ENCODE measurements at regions not wholly inside any gene's neighbourhood (a gene's known extent, or its start where the extent isn't known, plus 50 kb on each side); places are given as distances from the start of the nearest gene placed in this dataset.
"Not testable (repeated sequence)": the region's sequence is repeated elsewhere in the genome, so short reads cannot be mapped to it uniquely, and the experiment has no call there.

DNA sequence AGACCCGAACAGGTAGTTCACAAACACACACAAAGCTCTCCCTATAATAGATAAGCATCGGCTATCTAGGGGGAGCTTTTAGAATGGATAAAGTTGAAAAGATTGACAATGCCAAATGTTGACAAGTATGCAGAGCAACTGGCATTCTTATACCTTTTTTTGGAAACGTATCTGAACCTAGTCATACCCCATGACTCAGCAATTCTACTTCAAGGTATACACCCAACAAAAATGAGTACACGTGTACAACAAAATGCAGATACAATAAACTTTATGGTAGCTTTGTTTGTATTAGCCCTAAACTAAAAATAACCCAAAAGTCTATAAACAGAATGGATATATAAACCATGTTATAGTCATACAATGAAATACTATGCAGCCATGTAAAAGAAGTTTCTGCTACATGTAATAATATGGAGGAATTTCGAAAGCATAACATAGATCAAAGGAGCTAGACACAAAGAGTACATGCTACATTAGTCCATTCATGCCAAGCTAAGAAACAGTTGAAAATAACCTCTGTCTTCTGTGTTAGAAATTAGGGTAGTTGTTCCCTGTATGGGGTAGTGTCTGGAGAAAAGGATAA is 718.5 kb upstream of the ZNF608 start:
- no peak for DNase-seq (ENCODE audit: low read depth in 3 of 3)

DNA sequence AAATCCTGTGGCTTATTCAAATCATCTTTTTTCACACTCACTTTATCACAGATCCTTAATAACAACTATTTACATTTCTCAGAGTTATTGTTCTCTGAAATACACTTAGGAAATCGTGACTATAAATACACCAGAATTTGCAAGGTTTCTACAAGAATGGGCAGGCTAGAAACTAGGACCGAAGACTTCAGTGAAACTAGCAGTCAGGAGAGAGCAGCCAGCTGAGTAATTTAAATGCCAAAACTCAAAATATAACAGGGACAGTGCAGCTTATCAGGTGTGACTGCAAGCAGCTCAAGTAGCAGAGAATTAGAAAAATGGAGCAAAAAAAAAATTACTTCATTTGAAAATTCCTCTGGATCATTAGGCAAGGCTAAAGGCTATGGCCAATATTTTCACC is 719.3 kb upstream of the ZNF608 start:
- no peak for DNase-seq (ENCODE audit: low read depth in 3 of 3)

DNA sequence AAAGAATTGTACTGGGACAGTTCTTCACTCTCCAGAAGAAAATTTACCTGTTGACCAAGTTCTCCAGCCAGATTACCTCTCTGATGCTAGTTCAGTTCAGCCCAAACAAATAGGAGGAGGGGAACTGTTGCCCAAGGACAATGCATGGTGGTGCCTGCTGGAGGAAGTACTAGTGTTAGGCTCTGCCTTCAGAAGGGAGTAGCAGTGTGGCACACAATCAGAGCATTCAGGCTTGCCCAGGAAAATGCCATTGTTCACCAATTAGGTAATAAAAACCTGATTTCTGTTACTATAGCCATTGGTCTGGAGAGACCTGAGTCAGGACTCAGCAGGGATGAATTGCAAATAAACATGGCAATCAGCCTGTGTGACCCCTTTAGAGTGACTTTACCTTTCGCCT is 720.8 kb upstream of the ZNF608 start:
- no peak for DNase-seq (ENCODE audit: low read depth in 3 of 3)

DNA sequence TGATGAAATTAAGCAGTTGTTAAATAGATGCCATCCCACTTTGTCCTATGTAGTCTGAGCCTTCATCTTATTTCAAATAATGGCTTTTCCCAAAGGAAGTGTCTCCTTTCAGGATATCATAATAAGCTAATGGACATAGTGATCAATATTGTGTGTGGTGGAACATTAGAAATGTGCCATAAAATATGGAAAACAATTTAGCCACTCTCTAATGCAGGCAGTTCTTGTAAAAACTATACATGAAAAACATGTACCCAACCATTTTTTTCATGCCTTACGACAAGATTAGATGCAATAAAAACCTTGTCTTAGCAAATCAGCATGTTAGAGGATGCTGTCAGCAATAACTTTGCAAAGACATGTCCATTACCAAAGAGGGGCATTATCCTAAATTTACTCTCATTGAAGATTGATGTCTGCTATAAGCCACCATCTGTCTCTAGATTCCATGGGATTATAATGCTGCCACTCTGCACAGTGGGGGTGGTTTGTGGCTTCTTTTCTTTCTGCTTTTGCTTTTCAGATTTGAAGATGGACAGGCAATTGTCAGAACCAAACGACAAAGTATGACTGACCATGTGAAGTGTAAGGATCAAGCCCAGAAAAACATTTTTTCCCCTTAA is 724.0 kb upstream of the ZNF608 start:
- DNase-seq (ENCODE audit: low read depth in 3 of 3), result no peak

DNA sequence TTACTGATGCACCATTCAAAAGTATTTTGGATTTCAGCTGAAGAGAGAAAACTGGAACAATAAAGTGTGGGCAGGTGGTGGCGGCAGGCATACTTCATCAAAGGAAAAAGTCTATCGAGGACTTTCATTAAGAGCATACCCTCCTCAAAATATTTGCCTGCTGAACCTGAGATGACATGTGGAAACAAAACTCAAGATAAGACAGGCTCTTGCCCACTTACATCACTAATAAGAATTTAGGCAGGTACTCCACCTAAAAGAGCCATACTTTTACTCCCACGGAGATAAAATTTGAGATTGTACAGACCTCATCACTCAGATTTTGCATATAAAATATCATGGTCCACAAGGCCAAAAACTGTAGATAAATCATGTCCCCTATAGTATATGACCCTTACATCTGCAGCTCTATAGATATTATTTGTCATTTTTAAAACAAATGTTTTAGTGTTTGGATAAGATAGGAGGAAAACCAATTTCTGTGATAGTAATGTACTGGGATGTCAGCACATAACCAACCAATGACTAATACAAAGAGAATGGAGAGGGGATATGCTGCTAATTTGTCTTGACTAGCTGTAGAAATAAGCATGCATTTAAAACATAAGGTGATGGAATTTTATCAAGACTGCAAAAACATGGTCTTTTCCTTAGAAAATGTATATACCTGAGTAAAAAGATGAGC is 730.6 kb upstream of the ZNF608 start:
- no peak for DNase-seq (ENCODE audit: low read depth in 3 of 3)

DNA sequence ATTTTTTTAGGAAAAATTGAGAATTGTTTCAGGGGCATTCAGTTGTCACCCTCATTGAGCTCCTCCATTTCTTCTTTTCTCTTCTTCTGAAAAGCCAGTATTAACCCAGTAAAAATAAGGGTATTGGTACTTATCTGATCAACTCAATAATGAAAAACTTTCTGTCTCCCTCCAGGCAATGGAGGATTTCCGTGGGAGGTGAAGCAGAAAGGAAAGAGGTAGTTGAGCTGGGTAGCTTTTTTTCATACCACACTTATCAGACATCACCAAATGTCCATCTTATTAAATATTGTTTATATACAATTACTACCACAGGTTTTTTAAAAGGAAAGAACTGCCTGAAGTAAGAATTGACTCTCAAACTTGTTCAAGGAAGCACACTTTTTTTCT is 731.1 kb upstream of the ZNF608 start:
- DNase-seq (ENCODE audit: low read depth in 3 of 3), result no peak

DNA sequence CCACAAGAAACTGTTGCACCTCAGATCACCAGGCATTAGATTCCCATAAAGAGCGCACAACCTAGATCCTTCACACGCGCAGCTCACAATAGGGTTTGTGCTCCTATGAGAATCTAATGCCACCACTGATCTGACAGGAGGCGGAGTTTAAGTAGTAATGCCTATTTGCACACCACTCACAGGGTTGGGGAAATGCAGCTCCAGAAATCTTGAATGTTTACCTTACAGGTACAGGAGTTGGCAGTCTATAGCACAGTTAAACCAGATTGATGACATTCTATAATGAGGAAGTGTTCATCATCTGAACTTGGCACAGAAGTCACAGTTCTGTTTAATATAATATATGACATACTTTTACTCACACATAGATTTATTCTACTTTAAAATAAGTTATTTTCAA is 732.2 kb upstream of the ZNF608 start:
- DNase-seq (ENCODE audit: low read depth in 3 of 3), result no peak

DNA sequence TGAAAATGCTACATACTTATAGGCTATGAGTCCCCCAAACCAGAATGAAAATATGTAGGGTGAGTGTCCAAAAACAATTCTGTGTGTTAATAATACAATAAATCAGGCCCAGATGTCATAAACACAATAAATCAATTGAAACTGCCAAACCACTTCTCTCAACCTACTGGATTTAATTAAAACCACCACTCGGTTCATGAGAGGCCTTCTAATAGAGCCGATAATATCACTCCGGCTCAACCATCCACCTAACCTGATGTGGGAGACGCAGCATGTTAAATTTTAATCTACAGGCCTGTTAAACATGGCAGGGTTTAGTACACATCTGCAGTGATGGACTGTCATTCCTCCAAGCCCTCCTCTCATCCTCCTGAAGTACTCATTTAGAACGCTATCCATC is 734.5 kb upstream of the ZNF608 start:
- DNase-seq (ENCODE audit: low read depth in 3 of 3), result no peak

DNA sequence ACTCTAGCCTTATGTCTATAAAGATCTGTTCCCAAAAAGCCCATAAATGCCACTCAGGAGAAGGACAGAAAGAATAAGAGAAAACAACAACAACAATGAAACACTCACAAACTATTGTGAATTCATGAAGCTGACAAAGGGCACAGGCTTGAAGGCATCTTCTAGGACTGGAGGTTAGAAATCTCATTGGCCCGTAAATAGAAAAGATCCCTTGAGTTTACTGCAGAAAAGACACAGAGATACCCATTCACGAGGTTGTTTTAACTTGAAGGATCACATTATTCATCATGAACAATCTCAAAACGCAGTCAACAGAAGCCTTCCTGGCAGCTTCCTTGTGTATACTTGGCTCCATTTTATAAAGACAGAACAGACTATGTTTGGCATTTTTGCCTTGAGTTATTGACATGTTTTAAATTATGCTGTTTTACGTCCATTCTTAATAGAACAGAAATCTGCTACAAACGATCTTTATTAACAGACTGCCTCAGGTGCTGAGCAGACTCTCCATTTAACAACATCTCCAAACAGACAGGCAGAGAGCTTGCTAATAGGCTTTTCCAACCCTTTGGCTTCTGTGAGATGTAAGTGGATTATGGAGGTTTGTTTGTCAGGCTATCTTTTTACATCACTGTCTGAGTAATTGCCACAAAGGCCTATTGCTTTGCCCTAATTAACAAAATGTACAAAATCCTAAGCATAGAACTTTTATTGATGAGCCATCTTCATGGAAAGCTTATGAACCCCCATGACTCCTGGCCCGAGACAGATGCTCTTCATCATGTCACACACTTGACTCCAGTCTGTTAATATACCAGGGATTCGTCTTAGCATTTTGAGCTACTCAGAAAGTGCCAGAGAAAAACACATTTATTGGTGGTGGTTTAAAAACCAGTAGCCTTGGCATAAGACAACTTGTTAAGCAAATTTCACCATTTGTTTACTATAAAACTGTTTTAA is 735.3 kb upstream of the ZNF608 start:
- DNase-seq (ENCODE audit: low read depth in 3 of 3), result no peak

DNA sequence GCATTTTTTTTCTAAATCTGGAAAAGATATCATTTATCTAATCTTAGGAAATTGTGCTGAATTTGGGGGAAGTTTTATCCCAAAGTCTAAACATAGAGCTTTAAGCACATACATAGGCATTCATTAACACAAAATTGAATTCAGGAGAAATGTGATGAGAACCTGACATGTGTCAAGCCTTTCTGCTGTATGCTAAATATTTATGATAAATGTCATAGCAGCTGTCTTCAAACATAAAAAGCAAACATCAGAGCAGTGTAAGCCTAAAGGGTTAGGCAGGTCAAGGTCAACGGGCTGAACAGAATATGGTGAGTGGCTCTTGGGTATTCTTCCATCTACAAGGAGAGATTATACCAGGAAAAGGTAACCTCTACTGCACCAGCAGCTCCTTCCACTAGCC is 737.2 kb upstream of the ZNF608 start:
- no peak for DNase-seq (ENCODE audit: low read depth in 3 of 3)

DNA sequence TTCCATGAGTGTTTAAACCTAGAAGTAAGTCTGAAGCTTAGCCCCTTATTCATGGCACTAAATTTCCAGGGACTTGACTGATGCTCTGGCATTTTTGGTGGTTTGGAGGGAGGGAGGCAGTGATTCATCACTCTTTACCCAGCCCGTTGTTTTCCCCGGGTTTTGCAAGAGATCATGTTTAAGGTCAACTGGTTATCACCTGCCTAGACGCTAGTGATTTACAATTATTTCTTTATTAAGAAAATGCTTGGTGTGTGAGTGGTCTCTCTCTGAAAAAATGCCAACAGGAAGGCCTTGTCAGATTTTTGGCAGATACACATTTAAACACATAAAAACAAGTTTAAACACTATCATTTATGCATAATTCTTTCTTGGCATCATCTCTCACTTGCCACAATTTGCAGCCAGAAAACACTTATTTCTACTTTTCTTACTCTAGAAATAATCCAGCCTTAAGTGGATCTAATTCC is 737.9 kb upstream of the ZNF608 start:
- DNase-seq (ENCODE audit: low read depth in 3 of 3), result no peak

DNA sequence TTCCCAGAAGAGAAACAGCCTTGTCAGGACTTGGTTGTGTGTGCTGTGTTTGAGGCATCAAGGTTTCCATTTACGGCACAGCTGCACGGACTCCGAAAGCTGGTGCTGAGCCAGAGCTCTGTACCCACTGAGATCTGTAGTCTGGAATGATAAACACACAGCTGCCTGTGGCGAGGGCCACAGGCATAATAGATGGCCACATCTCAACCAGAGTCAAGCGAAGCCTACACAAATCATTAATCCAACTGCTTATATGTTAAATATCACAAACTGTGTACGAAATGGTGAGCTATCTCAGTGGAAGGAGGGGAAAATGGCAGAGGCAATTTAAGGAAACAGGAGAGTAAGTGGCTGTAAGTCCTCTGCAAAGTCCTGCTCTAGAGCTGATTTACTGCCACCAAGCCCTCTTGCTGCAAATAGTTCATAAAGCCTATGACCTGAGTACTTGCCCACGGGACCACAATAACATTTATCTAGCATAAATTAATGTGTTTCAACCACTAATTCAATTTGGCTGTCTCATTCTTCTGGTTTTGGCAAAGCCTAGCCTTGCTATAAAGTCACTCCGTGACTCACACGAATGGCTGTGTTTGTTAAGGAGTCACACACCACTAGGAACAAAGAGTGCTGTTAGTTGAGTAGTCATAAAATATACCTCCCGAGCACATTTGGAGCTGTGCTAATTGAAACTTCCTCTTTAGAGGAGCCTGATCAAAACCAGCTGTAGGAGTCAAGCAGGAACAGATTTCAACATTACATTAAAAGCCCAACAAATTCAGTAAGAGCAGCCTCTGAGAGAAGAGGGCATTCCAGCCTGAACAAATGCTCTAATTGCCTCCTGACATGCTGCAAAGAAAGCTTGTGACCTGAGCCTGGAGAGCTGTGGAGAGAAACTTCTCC is 738.6 kb upstream of the ZNF608 start:
- no peak for DNase-seq (ENCODE audit: low read depth in 3 of 3)

DNA sequence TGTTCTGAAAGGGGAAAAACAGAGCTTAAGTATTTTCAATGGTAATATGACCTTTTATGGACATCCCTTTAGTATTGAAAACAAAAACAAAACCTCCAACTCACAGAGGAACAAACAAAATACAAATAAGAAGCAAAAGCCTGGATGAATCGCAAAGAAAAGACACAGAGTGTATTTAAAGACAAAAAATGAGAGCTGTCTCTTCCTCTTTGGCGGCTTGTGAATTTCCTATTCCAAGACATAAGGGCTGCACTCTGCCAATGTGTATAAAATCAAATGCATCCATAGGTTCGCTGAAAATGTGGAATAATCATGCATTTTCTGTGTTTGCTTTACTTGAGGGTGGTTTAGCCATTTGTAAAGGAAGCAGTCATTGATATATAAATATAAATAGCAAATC is 739.3 kb upstream of the ZNF608 start:
- no peak for DNase-seq (ENCODE audit: low read depth in 3 of 3)

DNA sequence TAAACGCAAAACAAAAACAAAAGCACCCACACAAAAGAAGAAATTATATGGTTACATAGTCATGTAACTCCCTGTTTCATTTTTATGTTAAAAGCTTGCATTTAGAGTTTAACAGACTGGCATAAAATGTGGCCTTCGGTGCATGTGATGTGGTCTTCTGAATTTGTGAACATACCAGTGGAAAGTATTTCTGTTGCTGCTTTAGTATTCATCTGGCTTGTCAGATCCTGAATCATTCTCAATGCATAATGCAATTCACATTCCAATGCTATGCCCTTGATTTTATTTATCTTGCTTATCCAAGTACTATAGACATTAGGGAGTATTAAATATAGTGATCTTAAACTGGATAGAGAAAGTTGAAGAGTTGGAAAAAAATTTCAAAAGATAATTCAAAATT is 740.2 kb upstream of the ZNF608 start:
- DNase-seq (ENCODE audit: low read depth in 3 of 3), result no peak

DNA sequence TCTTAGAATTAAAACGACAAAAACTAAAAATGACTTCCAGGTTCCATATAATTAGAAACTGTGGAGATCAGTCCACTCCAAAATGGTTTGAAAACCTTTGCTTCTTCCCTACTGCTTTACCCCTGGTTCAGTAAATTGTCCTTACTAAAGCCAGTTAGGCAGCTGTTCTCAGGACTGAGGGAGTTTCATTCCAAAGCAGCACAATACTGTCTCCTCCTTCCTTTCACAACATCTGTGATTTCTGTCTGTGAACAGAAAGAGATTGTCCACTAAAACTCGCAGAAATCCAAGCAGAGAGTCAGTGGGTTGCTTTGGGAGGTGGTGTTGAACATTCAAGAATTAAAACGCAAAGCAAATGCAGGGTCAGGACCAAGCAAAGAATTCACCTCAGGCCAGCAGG is 740.8 kb upstream of the ZNF608 start:
- no peak for DNase-seq (ENCODE audit: low read depth in 3 of 3)

DNA sequence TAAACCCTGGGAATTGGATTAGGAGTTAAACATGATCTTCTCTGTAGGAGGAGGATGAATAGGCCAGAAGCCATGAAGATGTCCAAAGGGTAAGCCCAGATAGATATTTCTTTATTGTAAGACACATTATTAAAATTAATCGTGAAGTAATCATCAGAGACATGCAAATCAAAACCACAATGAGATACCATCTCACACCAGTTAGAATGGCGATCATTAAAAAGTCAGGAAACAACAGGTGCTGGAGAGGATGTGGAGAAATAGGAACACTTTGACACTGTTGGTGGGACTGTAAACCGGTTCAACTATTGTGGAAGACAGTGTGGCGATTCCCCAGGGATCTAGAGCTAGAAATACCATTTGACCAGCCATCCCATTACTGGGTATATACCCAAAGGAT is 741.2 kb upstream of the ZNF608 start:
- not testable (repeated sequence) for DNase-seq (ENCODE audit: low read depth in 3 of 3)

DNA sequence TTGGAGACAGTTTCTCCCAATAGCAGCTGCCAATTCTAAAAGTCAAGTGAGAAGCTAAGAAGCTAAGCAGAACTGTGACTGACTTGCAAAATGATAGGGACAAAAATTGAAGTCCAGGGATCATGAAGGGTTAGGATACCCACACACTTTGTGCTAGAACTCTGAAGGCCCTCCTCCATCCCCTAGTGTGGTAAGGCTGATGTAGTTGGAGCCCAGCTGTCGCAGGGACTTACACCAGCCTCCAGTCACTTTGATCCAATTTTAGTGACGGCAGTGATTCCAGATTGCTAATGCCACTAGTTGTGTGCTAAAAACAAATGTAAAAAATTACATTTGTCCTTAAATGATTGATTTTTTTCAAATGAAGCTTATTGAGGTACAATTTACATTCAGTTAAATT is 742.7 kb upstream of the ZNF608 start:
- DNase-seq (ENCODE audit: low read depth in 3 of 3), result no peak

DNA sequence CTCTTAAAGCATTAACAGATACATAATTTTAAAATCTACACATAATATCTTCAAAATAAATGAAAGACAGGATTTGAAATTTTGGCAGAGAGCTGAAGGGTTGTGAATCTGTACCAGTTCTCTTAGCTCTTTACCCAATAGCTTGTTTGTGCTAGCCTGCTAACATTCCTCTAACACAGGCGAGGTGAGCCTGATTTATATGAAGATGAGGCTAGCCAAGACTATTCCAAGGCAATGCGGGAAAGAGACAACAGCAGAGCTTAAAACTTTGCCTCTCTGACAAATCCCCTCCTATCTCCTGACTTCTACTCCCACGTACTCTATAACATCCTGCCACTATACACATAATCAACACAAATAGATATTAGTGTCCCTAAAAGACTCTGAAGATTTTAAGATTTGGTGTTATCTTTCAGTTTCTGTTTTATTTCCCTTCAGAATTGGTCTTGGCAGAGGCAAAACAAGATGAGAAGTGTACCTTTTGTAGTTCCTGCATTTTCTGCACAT is 745.6 kb upstream of the ZNF608 start:
- DNase-seq (ENCODE audit: low read depth in 3 of 3), result no peak

DNA sequence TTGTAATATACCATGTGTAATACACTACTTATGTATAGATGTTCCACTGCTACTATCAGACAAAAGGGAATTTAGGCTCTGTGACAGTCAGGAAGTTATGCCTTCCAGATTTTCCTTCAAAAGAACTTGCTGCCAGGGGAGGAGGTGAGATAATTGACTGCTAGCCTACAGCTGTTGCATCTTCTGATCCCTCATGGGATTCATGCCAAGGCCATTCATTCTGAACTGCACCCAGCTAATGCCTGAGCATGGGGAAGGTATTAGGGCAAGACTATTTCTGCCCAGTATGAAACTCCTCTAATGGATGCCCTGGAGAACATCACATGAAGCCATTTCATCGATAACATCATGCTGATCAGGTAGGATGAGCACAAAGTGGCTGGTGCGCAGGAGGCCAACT is 746.5 kb upstream of the ZNF608 start:
- DNase-seq (ENCODE audit: low read depth in 3 of 3), result no peak

DNA sequence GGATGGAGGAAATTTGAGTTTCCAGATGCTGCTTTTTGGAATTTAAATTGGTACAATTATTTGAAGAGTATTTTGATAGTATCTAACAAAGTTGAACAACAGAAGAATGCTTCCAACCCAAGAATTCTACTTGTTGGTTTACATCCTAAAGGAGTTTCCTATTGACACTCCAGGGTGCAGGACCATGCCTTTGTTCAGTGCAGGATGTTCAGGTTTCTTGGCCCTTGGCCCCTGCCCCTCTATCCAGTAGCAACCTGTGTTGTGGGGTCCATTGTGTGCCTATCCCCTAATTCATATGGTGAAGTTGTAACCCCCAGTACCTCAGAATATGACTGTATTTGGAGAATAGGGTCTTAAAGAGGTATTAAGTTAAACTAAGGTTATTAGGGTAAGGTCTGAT is 750.0 kb upstream of the ZNF608 start:
- DNase-seq (ENCODE audit: low read depth in 3 of 3), result no peak

DNA sequence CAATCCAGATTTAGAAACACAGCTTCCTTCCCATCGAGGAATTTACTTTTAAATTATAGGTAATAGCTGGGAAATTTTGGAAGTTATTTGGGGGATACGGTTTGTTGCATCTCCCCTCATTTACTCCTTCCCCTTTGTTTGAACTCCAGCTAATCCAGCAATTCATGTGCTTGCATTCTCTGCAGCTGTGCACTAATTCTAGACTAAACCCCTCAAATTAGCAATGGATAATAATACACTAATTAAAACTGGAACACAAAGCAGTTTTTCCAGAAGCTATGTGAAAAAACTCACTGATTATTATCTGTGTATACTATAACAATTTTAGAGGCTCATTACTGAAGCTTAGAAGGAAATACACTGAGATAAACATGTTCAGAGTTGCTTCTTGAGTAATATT is 751.2 kb upstream of the ZNF608 start:
- no peak for DNase-seq (ENCODE audit: low read depth in 3 of 3)

All from stimulated activated CD4-positive, alpha-beta T cell treated with anti-CD3 and anti-CD28 coated beads, TNF-alpha, amount 100 ng/mL, for 24 hours (primary cell).